ENCODE measurements at regions not wholly inside any gene's neighbourhood (a gene's known extent, or its start where the extent isn't known, plus 50 kb on each side); places are given as distances from the start of the nearest gene placed in this dataset.
"Not testable (repeated sequence)": the region's sequence is repeated elsewhere in the genome, so short reads cannot be mapped to it uniquely, and the experiment has no call there.

- peak overlapping the region in 1 of 10 donors; percentile 38 for H3K27ac ChIP-seq
- H3K9me3 ChIP-seq = no peaks in the 10 kb centered on the region
- H3K36me3 ChIP-seq = no peaks in the 10 kb centered on the region
- WGBS, 2 donors = 85 to 87% methylated on average over 7 of the region's 7 CpGs
- H3K27me3 ChIP-seq = no peaks in the 10 kb centered on the region
- DNase-seq = no peak
- TF ChIP-seq, protein P1, sequence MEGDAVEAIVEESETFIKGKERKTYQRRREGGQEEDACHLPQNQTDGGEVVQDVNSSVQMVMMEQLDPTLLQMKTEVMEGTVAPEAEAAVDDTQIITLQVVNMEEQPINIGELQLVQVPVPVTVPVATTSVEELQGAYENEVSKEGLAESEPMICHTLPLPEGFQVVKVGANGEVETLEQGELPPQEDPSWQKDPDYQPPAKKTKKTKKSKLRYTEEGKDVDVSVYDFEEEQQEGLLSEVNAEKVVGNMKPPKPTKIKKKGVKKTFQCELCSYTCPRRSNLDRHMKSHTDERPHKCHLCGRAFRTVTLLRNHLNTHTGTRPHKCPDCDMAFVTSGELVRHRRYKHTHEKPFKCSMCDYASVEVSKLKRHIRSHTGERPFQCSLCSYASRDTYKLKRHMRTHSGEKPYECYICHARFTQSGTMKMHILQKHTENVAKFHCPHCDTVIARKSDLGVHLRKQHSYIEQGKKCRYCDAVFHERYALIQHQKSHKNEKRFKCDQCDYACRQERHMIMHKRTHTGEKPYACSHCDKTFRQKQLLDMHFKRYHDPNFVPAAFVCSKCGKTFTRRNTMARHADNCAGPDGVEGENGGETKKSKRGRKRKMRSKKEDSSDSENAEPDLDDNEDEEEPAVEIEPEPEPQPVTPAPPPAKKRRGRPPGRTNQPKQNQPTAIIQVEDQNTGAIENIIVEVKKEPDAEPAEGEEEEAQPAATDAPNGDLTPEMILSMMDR (IDR thresholded peaks at IDR 0.05) = no peak
- peaks cover 0 to 69% (median 0%) of the 10 kb centered on the region in 9 donors for H3K4me1 ChIP-seq
- H3K4me3 ChIP-seq = no peak overlapping the region
- ATAC-seq = no peak
- intact Hi-C loops (cut with DNase I) = no loop called here
These were observed 76.2 kb upstream of the ZFAND5 start for GRCh38 chr9:72440992-72441847.

DNA sequence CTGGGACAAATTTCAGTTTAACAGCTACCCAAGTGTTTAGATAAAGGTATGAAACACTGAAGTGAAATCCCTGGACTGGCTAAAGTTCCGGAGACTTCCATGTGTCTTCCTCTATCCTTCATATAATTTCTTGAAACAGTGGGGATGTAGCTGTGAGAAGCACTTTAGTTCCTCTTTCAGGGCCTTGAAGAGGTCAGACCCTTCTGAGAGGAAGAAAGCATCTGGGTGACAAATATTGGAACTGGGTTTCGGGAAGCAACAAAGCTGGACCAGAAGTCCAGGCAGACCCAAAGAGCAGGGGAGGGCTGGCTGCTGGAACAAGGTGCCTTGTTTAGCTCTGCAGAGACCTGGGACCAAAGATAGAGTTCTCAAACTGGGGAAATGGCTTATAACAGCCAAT is 75.4 kb upstream of the ZFAND5 start:
- 95% methylated on average over 2 of the region's 2 CpGs for WGBS, 2 donors
- Histone ChIP-seq H3K4me3 (no peak overlapping the region), H3K9me3 (no peaks in the 10 kb centered on the region), H3K36me3 (no peaks in the 10 kb centered on the region), H3K27ac (peak overlapping the region in 1 of 10 donors; percentile 56), H3K4me1 (peaks cover 0 to 61% (median 0%) of the 10 kb centered on the region in 9 donors), H3K27me3 (no peaks in the 10 kb centered on the region)
- TF ChIP-seq, protein P1 (IDR thresholded peaks at IDR 0.05) = no peak
- DNase-seq (no peak), ATAC-seq (peak in 7 of 8 donors; percentile 17 to 63 (median 56))
- intact Hi-C loops (cut with DNase I) = no loop called here

DNA sequence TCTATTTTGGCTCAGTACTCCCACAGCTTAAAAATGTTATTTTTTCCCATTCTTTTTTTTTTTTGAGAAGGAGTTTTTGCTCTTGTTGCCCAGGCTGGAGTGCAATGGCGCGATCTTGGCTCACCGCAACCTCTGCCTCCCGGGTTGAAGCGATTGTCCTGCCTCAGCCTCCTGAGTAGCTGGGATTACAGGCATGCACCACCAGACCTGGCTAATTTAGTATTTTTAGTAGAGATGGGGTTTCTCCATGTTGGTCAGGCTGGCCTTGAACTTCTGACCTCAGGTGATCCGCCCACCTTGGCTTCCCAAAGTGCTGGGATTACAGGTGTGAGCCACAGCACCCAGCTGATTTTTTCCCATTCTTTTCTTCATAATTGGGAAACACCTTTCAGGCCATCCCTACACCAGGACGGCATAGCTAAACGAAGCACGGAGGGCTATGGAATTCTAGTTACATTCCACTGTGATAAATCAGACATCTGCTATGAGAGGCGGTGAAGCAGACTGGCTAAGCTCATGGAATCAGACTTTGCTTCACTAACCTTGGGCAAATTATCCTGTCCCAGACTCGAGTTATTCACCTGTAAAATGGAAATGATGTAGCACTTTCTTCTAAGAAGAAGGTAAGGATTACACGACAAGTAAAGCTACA is 68.7 kb upstream of the ZFAND5 start:
- H3K36me3 ChIP-seq; H3K4me3 ChIP-seq; H3K27me3 ChIP-seq; ATAC-seq; intact Hi-C loops (cut with DNase I); H3K4me1 ChIP-seq; DNase-seq; H3K9me3 ChIP-seq; H3K27ac ChIP-seq: not testable (repeated sequence)
- 65 to 70% methylated on average over 12 of the region's 12 CpGs for WGBS, 2 donors

DNA sequence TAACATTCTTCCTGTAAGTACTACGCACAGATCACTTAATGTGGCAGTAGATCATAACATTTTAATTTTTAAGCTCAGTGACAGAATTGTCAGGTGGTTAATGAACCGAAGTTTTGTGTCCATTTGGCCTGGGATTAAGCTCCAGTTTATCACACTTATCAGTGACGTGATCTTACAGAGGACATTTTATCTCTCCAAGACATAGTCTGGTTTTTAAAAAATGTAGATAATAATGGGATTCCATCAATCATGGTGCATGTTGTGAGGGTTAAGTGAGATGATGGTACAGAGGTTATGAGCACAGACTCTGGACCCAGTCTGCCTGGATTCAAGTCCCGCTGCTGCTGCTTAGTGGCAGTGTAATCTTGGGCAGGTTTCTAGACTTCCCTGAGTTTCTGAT is 66.0 kb upstream of the ZFAND5 start:
- TF ChIP-seq, protein P1 (IDR thresholded peaks at IDR 0.05) = no peak
- intact Hi-C loops (cut with DNase I) = no loop called here
- no peaks in the 10 kb centered on the region for H3K9me3 ChIP-seq
- WGBS, 2 donors = 89 to 91% methylated on average over 4 of the region's 4 CpGs
- no peak overlapping the region for H3K4me3 ChIP-seq
- no peak for DNase-seq
- ATAC-seq = no peak
- H3K36me3 ChIP-seq = no peaks in the 10 kb centered on the region
- no peak overlapping the region for H3K27ac ChIP-seq
- peaks cover 0 to 11% (median 0%) of the 10 kb centered on the region in 9 donors for H3K4me1 ChIP-seq
- no peaks in the 10 kb centered on the region for H3K27me3 ChIP-seq
